ENCODE measurements at regions not wholly inside any gene's neighbourhood (a gene's known extent, or its start where the extent isn't known, plus 50 kb on each side); places are given as distances from the start of the nearest gene placed in this dataset.

GRCh38 chr12:46896680-46897079 lies 70.9 kb upstream of the SLC38A4 start:
- TF ChIP-seq CTCF (IDR thresholded peaks at IDR 0.05 in 4 of 5, conservative IDR thresholded peaks at IDR 0.05 in 1 of 5) = no peak
- no peak for TF ChIP-seq POLR2A (IDR thresholded peaks at IDR 0.05)
